CD4-positive, alpha-beta memory T cell (primary cell): ENCODE measurements at regions not wholly inside any gene's neighbourhood (a gene's known extent, or its start where the extent isn't known, plus 50 kb on each side); places are given as distances from the start of the nearest gene placed in this dataset.

ENCODE experiments used
- CTCF ChIA-PET: fragments of 350-600 bp; sonication (Branson Sonifier 250); formaldehyde crosslinking; loops from one replicate; lab custom pipeline; 2021; ENCODE audit warnings: inconsistent platforms; ENCODE audit not compliant: partially characterized antibody; lab: Charles Lee
- POLR2A ChIA-PET: fragments of 350-600 bp; sonication (Branson Sonifier 250); formaldehyde crosslinking; loops from one replicate; lab custom pipeline; 2021; ENCODE audit not compliant: partially characterized antibody; lab: Charles Lee
- DNase-seq, 5 donors: peaks; one replicate each; pipeline versions ENCODE4 v3.0.0 to v3.0.0-alpha.2; 2020 to 2022; ENCODE audit warnings: mixed read lengths in 1 of 5
- H3K27ac ChIP-seq: one replicate; pipeline ENCODE4 v1.7.0; 2013; ENCODE audit warnings: low read depth, low read length
- H3K27me3 ChIP-seq: 2 replicates; pipeline ENCODE4 v1.7.0; 2013; ENCODE audit warnings: mild to moderate bottlenecking, low read length, moderate library complexity; ENCODE audit not compliant: insufficient read depth
- H3K36me3 ChIP-seq: 2 replicates; pipeline ENCODE4 v1.7.0; 2013; ENCODE audit warnings: mild to moderate bottlenecking, low read length, moderate library complexity; ENCODE audit not compliant: insufficient read depth
- H3K4me1 ChIP-seq: 2 replicates; pipeline ENCODE4 v1.7.0; 2013; ENCODE audit warnings: mild to moderate bottlenecking, low read length, moderate library complexity; ENCODE audit not compliant: insufficient read depth
- H3K4me3 ChIP-seq, 2 donors: one replicate each; pipeline ENCODE4 v1.7.0; 2013; ENCODE audit warnings: low read length in 2 of 2, mild to moderate bottlenecking in 1 of 2
- H3K9me3 ChIP-seq, 2 donors: one replicate each; pipeline ENCODE4 v1.7.0; 2013; ENCODE audit warnings: low read length in 2 of 2, control low read depth in 1 of 2; ENCODE audit not compliant: control insufficient read depth in 1 of 2
- H3K27ac Mint-ChIP-seq, 7 donors: one replicate each; pipeline ENCODE4 v1.8.0; 2020 to 2021; ENCODE audit warnings: mixed read lengths in 7 of 7, mild to moderate bottlenecking in 6 of 7, inconsistent platforms in 3 of 7, moderate library complexity in 3 of 7
- H3K27me3 Mint-ChIP-seq, 2 donors: one replicate each; pipeline ENCODE4 v1.8.0; 2020 to 2021; ENCODE audit warnings: mixed read lengths in 2 of 2
- H3K36me3 Mint-ChIP-seq, 2 donors: one replicate each; pipeline ENCODE4 v1.8.0; 2020 to 2021; ENCODE audit warnings: mixed read lengths in 2 of 2, inconsistent platforms in 1 of 2, mild to moderate bottlenecking in 1 of 2
- H3K4me1 Mint-ChIP-seq, 4 donors: one replicate each; pipeline ENCODE4 v1.8.0; 2020 to 2021; ENCODE audit warnings: mixed read lengths in 4 of 4, mild to moderate bottlenecking in 1 of 4
- H3K4me3 Mint-ChIP-seq, 8 donors: one replicate each; pipeline ENCODE4 v1.8.0; 2020 to 2021; ENCODE audit warnings: mixed read lengths in 8 of 8, mild to moderate bottlenecking in 7 of 8, moderate library complexity in 6 of 8, inconsistent platforms in 3 of 8
- H3K9me3 Mint-ChIP-seq, 8 donors: one replicate each; pipeline ENCODE4 v1.8.0; 2020 to 2021; ENCODE audit warnings: mixed read lengths in 8 of 8, mild to moderate bottlenecking in 5 of 8, inconsistent platforms in 3 of 8, moderate library complexity in 1 of 8
- intact Hi-C: fragments of 100-400 bp; cut with micrococcal nuclease; formaldehyde crosslinking; loops from one replicate; pipeline ENCODE4 v1.15.1; 2023

GRCh38 chr19:31910224-31910623 lies 435.2 kb upstream of the ZNF507 start:
- Mint-ChIP-seq H3K27ac (no peak overlapping the region), H3K36me3 (no peaks in the 10 kb centered on the region), H3K27me3 (no peaks in the 10 kb centered on the region), H3K4me1 (peaks cover 0 to 3% (median 1%) of the 10 kb centered on the region in 4 donors), H3K9me3 (no peaks in the 10 kb centered on the region), H3K4me3 (no peak overlapping the region)
- Histone ChIP-seq H3K27me3 (no peaks in the 10 kb centered on the region), H3K9me3 (no peaks in the 10 kb centered on the region), H3K36me3 (no peaks in the 10 kb centered on the region), H3K4me3 (no peak overlapping the region), H3K27ac (no peak overlapping the region), H3K4me1 (no peaks in the 10 kb centered on the region)
- intact Hi-C loops: no loop called here
- DNase-seq: no peak
- ChIA-PET CTCF (no interaction called here), POLR2A (no interaction called here)

GRCh38 chr19:31911577-31911976 lies 433.8 kb upstream of the ZNF507 start:
- Histone ChIP-seq H3K4me1 (no peaks in the 10 kb centered on the region), H3K27ac (no peak overlapping the region), H3K9me3 (no peaks in the 10 kb centered on the region), H3K4me3 (no peak overlapping the region), H3K27me3 (no peaks in the 10 kb centered on the region), H3K36me3 (no peaks in the 10 kb centered on the region)
- ChIA-PET CTCF (no interaction called here), POLR2A (no interaction called here)
- H3K4me3 Mint-ChIP-seq: no peak overlapping the region
- no peaks in the 10 kb centered on the region for H3K27me3 Mint-ChIP-seq
- H3K36me3 Mint-ChIP-seq: no peaks in the 10 kb centered on the region
- H3K9me3 Mint-ChIP-seq: no peaks in the 10 kb centered on the region
- DNase-seq: no peak
- H3K4me1 Mint-ChIP-seq: no peaks in the 10 kb centered on the region
- no peak overlapping the region for H3K27ac Mint-ChIP-seq
- intact Hi-C loops: no loop called here

GRCh38 chr19:31913103-31913661 lies 432.2 kb upstream of the ZNF507 start:
- no peak for DNase-seq
- H3K4me1 ChIP-seq: no peaks in the 10 kb centered on the region
- H3K4me1 Mint-ChIP-seq: no peaks in the 10 kb centered on the region
- H3K9me3 Mint-ChIP-seq: no peaks in the 10 kb centered on the region
- ChIA-PET POLR2A (no interaction called here), CTCF (no interaction called here)
- intact Hi-C loops: no loop called here
- H3K9me3 ChIP-seq: no peaks in the 10 kb centered on the region
- H3K4me3 Mint-ChIP-seq: no peak overlapping the region
- H3K36me3 ChIP-seq: no peaks in the 10 kb centered on the region
- no peak overlapping the region for H3K27ac Mint-ChIP-seq
- no peaks in the 10 kb centered on the region for H3K27me3 ChIP-seq
- H3K36me3 Mint-ChIP-seq: no peaks in the 10 kb centered on the region
- H3K4me3 ChIP-seq: no peak overlapping the region
- no peak overlapping the region for H3K27ac ChIP-seq
- H3K27me3 Mint-ChIP-seq: no peaks in the 10 kb centered on the region

- Mint-ChIP-seq H3K9me3 (peaks cover 0 to 7% (median 2%) of the 10 kb centered on the region in 8 donors), H3K4me1 (no peaks in the 10 kb centered on the region), H3K36me3 (no peaks in the 10 kb centered on the region), H3K4me3 (no peak overlapping the region), H3K27ac (no peak overlapping the region), H3K27me3 (no peaks in the 10 kb centered on the region)
- Histone ChIP-seq H3K27me3 (no peaks in the 10 kb centered on the region), H3K4me1 (no peaks in the 10 kb centered on the region), H3K36me3 (no peaks in the 10 kb centered on the region), H3K4me3 (no peak overlapping the region), H3K27ac (no peak overlapping the region), H3K9me3 (no peaks in the 10 kb centered on the region)
- intact Hi-C loops: no loop called here
- CTCF ChIA-PET: no interaction called here
- POLR2A ChIA-PET: no interaction called here
- no peak for DNase-seq
These were observed 415.0 kb upstream of the ZNF507 start for GRCh38 chr19:31930401-31930800.

- Mint-ChIP-seq H3K9me3 (peaks cover 0 to 7% (median 1%) of the 10 kb centered on the region in 8 donors), H3K36me3 (no peaks in the 10 kb centered on the region), H3K27me3 (no peaks in the 10 kb centered on the region), H3K4me1 (no peaks in the 10 kb centered on the region), H3K27ac (no peak overlapping the region), H3K4me3 (no peak overlapping the region)
- Histone ChIP-seq H3K27me3 (no peaks in the 10 kb centered on the region), H3K36me3 (no peaks in the 10 kb centered on the region), H3K4me3 (no peak overlapping the region), H3K4me1 (no peaks in the 10 kb centered on the region), H3K27ac (no peak overlapping the region), H3K9me3 (no peaks in the 10 kb centered on the region)
- intact Hi-C loops: no loop called here
- CTCF ChIA-PET: no interaction called here
- POLR2A ChIA-PET: no interaction called here
- DNase-seq: no peak
These were observed 407.4 kb upstream of the ZNF507 start for GRCh38 chr19:31937983-31938382.

GRCh38 chr19:31938675-31939074 lies 406.7 kb upstream of the ZNF507 start:
- Histone ChIP-seq H3K27me3 (no peaks in the 10 kb centered on the region), H3K4me1 (no peaks in the 10 kb centered on the region), H3K4me3 (no peak overlapping the region), H3K36me3 (no peaks in the 10 kb centered on the region), H3K9me3 (no peaks in the 10 kb centered on the region), H3K27ac (no peak overlapping the region)
- no peaks in the 10 kb centered on the region for H3K27me3 Mint-ChIP-seq
- intact Hi-C loops: no loop called here
- no peak overlapping the region for H3K4me3 Mint-ChIP-seq
- peaks cover 0 to 7% (median 2%) of the 10 kb centered on the region in 8 donors for H3K9me3 Mint-ChIP-seq
- H3K4me1 Mint-ChIP-seq: no peaks in the 10 kb centered on the region
- H3K27ac Mint-ChIP-seq: no peak overlapping the region
- ChIA-PET CTCF (no interaction called here), POLR2A (no interaction called here)
- H3K36me3 Mint-ChIP-seq: no peaks in the 10 kb centered on the region
- no peak for DNase-seq

- Histone ChIP-seq H3K27me3 (no peaks in the 10 kb centered on the region), H3K27ac (no peak overlapping the region), H3K4me1 (no peaks in the 10 kb centered on the region), H3K4me3 (no peak overlapping the region), H3K9me3 (no peaks in the 10 kb centered on the region), H3K36me3 (no peaks in the 10 kb centered on the region)
- intact Hi-C loops: no loop called here
- Mint-ChIP-seq H3K36me3 (no peaks in the 10 kb centered on the region), H3K27ac (no peak overlapping the region), H3K4me3 (no peak overlapping the region), H3K9me3 (peaks cover 0 to 7% (median 2%) of the 10 kb centered on the region in 8 donors), H3K27me3 (no peaks in the 10 kb centered on the region), H3K4me1 (no peaks in the 10 kb centered on the region)
- ChIA-PET POLR2A (no interaction called here), CTCF (no interaction called here)
- DNase-seq: no peak
These were observed 405.0 kb upstream of the ZNF507 start for GRCh38 chr19:31940396-31940795.

GRCh38 chr19:31943191-31943661 lies 402.2 kb upstream of the ZNF507 start:
- no peaks in the 10 kb centered on the region for H3K27me3 ChIP-seq
- H3K27me3 Mint-ChIP-seq: no peaks in the 10 kb centered on the region
- H3K4me1 ChIP-seq: no peaks in the 10 kb centered on the region
- DNase-seq: no peak
- POLR2A ChIA-PET: no interaction called here
- no peaks in the 10 kb centered on the region for H3K9me3 ChIP-seq
- peaks cover 0 to 4% (median under 1%) of the 10 kb centered on the region in 8 donors for H3K9me3 Mint-ChIP-seq
- no peak overlapping the region for H3K4me3 ChIP-seq
- no peak overlapping the region for H3K27ac ChIP-seq
- no peak overlapping the region for H3K27ac Mint-ChIP-seq
- no peaks in the 10 kb centered on the region for H3K4me1 Mint-ChIP-seq
- intact Hi-C loops: no loop called here
- no peaks in the 10 kb centered on the region for H3K36me3 Mint-ChIP-seq
- H3K4me3 Mint-ChIP-seq: no peak overlapping the region
- CTCF ChIA-PET: no interaction called here
- no peaks in the 10 kb centered on the region for H3K36me3 ChIP-seq
